SH-SY5Y (cell line): ENCODE measurements at regions not wholly inside any gene's neighbourhood (a gene's known extent, or its start where the extent isn't known, plus 50 kb on each side); places are given as distances from the start of the nearest gene placed in this dataset.

Experiments
- GATA2 ChIP-seq: IDR thresholded peaks from 2 replicates; pipeline ENCODE4 v1.6.1; 2011; ENCODE audit warnings: mild to moderate bottlenecking, low read depth, low read length
- GATA3 ChIP-seq: IDR thresholded peaks from 2 replicates; pipeline ENCODE4 v1.6.1; 2011; ENCODE audit warnings: low read depth, mild to moderate bottlenecking, low read length, moderate library complexity

- peak; percentile 38; the same call in 1 of the 2 replicates for TF ChIP-seq GATA3
- peak; percentile 87 for TF ChIP-seq GATA2
These were observed 465.8 kb upstream of the TMEFF2 start for GRCh38 chr2:192660555-192660954.

- TF ChIP-seq GATA3 (no peak), GATA2 (peak; percentile 52)
These were observed 462.6 kb upstream of the TMEFF2 start for GRCh38 chr2:192657362-192657761.

GRCh38 chr2:192655916-192656315 lies 461.2 kb upstream of the TMEFF2 start:
- no peak for TF ChIP-seq GATA3
- no peak for TF ChIP-seq GATA2

DNA sequence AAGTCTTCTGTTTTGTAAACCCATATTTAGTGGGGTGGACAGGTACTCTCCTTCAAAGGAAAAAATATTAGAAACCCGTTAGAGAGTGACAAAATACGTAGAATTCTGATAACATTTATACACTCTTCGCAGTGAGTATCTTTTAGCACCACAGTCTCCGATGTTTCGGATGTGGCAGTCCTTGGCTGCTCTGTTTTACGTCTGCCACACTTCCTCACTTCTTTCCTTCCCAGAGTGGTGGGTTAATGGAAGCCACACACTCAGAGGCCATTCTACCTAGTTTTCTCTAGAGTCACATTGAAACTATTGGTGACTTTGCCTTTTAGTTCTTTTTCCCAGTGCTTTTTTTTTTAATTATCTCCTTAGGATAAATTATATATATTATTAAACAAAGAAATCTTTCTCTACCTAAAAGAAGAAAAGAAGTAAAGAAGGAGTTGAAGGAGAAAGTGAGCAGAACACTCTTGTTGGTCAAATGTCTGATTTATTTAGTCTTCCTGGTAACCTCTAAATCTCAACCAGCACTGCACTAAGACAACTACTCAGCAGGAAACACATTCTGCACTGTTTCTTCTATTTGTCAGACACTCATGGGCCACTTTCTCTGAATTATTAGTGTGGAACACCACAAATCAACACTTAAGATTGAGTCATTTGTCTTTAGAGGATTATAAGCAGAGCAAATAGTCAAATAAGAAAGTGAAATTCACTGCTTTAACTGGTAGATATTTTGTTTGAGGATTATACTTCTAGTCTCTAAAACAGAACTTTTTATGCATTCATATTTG lies 451.3 kb upstream of the TMEFF2 start:
- TF ChIP-seq GATA2 (no peak), GATA3 (no peak)

DNA sequence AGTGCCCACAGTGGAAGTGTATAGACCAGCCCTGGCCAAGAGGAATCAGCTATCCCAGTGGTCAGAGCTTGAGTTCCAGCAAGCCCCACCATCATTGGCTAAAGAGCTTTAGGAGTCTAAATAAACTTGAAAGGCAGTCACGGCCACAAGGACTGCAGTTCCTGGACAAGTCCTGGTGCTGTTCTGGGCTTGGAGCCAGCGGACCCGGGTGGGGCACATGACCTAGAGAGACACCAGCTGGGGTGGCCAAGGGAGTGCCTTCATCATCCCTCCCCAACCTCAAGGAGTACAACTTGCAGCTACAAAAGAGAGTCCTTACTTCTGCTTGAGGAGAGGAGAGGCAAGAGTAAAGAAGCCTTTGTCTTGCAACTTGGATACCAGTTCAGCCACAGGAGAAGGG lies 439.8 kb upstream of the TMEFF2 start:
- TF ChIP-seq GATA2 (no peak), GATA3 (no peak)

GRCh38 chr2:192628017-192628416 lies 433.3 kb upstream of the TMEFF2 start:
- TF ChIP-seq GATA2: no peak
- TF ChIP-seq GATA3: no peak

GRCh38 chr2:192615105-192615504 lies 420.4 kb upstream of the TMEFF2 start:
- no peak for TF ChIP-seq GATA3
- TF ChIP-seq GATA2: no peak

DNA sequence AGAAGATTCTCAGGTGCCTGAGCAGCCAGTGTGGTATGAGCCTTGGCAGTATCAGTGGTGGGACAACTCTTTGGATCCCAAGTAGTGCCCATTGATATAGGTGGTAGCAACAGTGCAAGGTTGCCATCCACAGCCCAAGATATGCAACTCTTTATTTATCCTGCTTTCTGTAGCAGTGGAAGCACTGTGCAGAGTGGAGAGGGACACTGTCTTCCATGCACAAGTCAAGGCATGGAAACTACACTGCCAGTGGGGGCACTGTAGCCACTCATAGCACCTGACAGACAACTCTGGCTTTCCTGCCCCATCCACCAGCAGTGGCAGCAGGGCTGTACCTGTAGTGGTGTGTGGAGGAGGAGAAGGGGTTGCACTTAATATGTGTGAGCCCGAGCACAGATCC lies 409.6 kb upstream of the TMEFF2 start:
- TF ChIP-seq GATA2 (no peak), GATA3 (no peak)

GRCh38 chr2:192593561-192593960 lies 398.8 kb upstream of the TMEFF2 start:
- TF ChIP-seq GATA3 (no peak), GATA2 (no peak)

- TF ChIP-seq GATA2: no peak
- no peak for TF ChIP-seq GATA3
These were observed 396.9 kb upstream of the TMEFF2 start for GRCh38 chr2:192591617-192592016.

- no peak for TF ChIP-seq GATA3
- no peak for TF ChIP-seq GATA2
These were observed 390.7 kb upstream of the TMEFF2 start for GRCh38 chr2:192585418-192585817.

DNA sequence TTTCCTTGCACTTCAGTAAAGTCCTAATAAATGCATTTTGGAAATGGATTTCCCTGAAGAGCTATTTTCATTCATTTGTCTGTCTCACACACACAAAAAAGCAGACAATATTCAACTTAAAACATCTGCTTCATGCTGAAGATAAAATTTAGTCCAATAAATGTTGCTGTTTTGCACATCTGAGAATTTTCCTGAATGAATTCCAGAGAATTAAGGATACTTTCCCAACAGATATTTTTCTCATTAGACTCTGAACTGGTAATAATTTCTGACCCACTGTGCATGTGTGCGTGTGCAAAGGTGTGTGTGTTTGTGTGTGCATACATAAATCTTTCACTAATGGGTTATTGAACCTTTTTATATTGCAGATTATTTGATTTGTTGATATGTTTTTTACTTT lies 390.2 kb upstream of the TMEFF2 start:
- TF ChIP-seq GATA2: no peak
- TF ChIP-seq GATA3: no peak

DNA sequence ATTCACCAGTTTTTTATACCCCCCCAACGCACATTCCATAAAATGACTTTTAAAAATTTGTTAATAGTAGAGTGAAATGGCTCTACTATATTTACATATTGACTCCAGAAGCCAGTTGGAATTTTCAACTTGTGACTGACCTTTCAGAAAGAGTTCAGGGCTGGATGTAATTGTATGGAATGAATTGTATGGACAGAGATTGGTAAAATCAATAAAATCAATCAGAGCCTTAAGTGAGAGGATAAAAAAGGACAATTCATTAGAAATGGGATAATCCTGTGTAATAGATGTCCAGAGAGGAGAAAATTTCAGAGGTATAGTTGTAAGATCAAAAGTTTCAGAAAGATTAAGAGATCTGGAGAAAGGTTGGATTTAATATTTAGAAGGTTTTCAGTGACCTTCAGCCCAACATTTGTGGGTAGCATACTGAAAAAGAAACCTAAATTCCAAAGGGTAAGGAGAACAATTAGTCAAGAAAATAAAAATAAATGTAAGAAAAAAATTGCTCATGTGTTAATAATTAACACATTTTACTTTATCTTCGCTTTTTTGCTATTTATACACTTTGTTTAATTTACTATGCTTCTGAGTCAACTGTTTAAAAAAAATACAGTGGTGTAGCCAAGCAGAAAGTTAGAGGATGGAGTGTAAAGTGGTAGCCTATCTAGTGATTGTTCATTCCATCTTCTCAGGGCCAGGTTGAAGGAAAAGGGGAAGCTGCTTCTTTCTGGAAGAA lies 385.4 kb upstream of the TMEFF2 start:
- no peak for TF ChIP-seq GATA3
- no peak for TF ChIP-seq GATA2

- TF ChIP-seq GATA2 (no peak), GATA3 (no peak)
These were observed 384.0 kb upstream of the TMEFF2 start for GRCh38 chr2:192578780-192579179.

DNA sequence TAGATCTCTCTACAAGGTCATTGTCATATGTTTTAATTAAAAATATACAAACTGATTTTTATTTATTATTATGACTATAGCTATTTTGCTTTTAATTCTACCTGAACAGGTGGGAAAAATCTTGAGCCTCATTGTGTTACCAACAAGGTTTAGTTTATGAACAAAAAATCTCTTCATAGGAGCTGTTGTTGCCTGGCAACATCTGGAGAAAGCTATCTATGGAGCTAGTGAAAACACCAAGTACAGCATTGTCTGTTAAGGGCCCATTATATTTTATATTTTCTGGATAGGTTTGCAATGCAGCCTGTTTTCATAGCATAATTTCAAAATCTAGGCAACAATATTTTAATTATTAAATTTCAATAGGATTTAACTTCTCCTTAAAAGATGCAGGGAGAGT lies 383.0 kb upstream of the TMEFF2 start:
- TF ChIP-seq GATA3: no peak
- TF ChIP-seq GATA2: no peak

DNA sequence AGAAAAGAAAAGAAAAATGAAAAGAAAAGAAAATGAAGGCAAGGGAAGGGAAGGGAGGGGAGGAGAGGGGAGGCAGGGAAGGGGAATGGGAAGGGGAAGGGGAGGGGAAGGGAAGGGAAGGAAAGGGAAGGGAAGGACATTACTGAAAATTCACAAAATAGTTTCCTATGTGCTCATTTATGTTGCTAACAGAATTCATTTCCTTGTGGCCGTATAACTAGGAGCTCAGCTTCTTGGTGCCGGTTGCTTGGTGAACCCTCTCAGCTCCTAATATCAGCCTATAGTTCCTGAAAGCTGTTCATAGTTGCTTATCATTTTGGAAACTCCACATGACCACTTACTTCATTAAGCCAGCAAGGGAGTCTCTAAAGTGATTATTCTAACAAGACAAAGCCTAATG lies 379.8 kb upstream of the TMEFF2 start:
- TF ChIP-seq GATA3: no peak
- TF ChIP-seq GATA2: no peak
